HL-60 (cell line): ENCODE measurements at regions not wholly inside any gene's neighbourhood (a gene's known extent, or its start where the extent isn't known, plus 50 kb on each side); places are given as distances from the start of the nearest gene placed in this dataset.

Experiments
- CTCF ChIP-seq: IDR thresholded peaks from one replicate; pipeline ENCODE4 v1.5.1; 2011; ENCODE audit warnings: low read length, control low read depth, inconsistent platforms; ENCODE audit not compliant: insufficient read depth
- GABPA ChIP-seq: IDR thresholded peaks from 2 replicates; pipeline ENCODE4 v1.6.1; 2012; ENCODE audit warnings: low read depth
- POLR2AphosphoS5 ChIP-seq: IDR thresholded peaks from 2 replicates; pipeline ENCODE4 v1.6.1; 2012; ENCODE audit warnings: low read depth
- REST ChIP-seq: IDR thresholded peaks from 2 replicates; pipeline ENCODE4 v1.6.1; 2012; ENCODE audit warnings: low read depth; ENCODE audit not compliant: insufficient replicate concordance
- SPI1 ChIP-seq: IDR thresholded peaks from 2 replicates; pipeline ENCODE4 v1.6.1; 2012; ENCODE audit warnings: low read depth, mild to moderate bottlenecking, borderline replicate concordance

- TF ChIP-seq CTCF: no peak
- TF ChIP-seq REST: no peak
- no peak for TF ChIP-seq POLR2AphosphoS5
- TF ChIP-seq SPI1: no peak
- TF ChIP-seq GABPA: no peak
Measured at GRCh38 chr1:209086486-209087192, 496.9 kb upstream of the CAMK1G start.
